ENCODE measurements at regions not wholly inside any gene's neighbourhood (a gene's known extent, or its start where the extent isn't known, plus 50 kb on each side); places are given as distances from the start of the nearest gene placed in this dataset.
"Not testable (repeated sequence)": the region's sequence is repeated elsewhere in the genome, so short reads cannot be mapped to it uniquely, and the experiment has no call there.

- no peak for DNase-seq
Measured at GRCh38 chr4:55028196-55028595, 97.2 kb downstream of the KDR start.

- no peak for DNase-seq
Measured at GRCh38 chr4:55027596-55027995, 97.8 kb downstream of the KDR start.

DNA sequence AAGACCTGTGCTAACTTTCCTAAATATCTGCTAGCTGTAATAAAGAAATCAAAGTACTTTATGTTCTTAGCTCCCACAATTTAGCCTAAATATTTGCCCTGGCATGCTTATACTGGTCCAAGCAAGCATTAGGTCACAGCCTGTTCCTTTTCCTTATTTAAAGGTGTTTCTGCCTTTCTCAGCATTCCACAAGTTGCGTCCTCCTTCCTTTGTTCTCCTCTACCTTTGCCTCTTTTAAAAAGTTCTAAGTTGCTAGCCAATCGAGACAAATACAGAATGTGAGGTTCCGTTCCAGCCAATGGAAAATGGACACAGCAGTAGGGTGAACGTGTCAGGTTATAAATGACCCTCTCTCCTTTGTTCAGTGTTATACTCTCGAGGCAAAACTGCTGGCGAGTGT, 99.9 kb downstream of the KDR start:
- not testable (repeated sequence) for DNase-seq

DNA sequence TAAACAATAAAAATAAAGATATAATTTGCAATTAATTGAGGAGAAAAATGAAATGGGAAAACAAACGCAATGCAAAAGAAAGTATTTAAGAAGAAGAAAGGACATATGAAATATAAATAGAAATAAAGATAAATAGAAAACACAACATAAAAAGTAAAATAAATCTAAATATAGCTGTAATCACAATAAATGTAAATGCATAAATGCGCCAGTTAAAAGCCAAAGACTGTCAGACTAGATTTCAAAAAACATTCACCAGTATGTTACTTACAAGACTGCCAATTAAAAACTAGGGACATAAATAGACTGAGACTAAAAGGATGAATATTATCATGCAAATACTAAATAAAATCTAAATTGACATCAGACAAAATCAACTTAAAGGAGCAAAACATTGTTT, 102.4 kb downstream of the KDR start:
- no peak for DNase-seq

DNA sequence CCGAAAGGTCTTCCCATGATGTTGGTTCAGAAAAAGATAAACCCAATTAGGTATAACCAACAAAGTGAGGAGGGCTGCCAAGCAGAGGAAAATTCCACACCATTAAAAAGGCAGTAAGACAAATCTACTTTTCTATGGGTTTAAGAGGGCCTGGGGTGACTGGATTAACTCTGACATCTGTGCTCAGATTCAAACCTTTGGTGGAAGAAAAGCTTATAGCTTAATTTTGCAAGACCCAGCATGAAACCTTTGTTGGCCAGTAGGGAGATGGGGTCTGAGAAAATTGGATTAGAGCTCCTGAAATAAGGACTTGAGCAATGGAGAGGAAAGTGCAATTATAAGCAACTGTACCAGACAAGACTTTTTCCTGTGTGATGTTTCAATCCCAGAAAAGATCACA, 104.2 kb downstream of the KDR start:
- no peak for DNase-seq

GRCh38 chr4:55020131-55020530, 105.3 kb downstream of the KDR start:
- DNase-seq, result no peak

- no peak for DNase-seq
Measured at GRCh38 chr4:55018978-55019377, 106.4 kb downstream of the KDR start.

- DNase-seq, result no peak
Measured at GRCh38 chr4:55018521-55018920, 106.9 kb downstream of the KDR start.

- no peak for DNase-seq
Measured at GRCh38 chr4:55017406-55017805, 108.0 kb downstream of the KDR start.

DNA sequence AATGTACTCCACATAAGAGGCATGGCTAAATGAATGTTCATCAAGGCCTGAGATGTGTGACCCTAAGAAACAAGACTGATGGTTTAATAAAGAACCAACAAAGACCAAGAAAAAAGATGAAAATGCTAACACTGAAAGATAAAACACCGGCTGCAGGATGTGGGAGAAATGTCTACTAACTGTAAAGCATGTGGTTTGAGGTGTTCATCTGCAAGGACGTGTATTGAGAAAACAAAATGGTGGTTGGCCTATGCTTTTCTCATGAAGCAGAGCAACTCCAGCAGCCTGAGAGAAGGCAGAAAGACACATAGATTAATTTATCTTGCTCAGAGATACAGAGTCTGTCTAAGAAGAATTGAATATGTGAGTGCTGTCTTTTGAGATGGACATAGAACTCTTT, 109.3 kb downstream of the KDR start:
- DNase-seq, result no peak

- no peak for DNase-seq
Measured at GRCh38 chr4:55014876-55015275, 110.5 kb downstream of the KDR start.

- DNase-seq, result no peak
Measured at GRCh38 chr4:55013431-55013955, 111.9 kb downstream of the KDR start.

GRCh38 chr4:55012363-55013230, 112.8 kb downstream of the KDR start:
- DNase-seq, result no peak

DNA sequence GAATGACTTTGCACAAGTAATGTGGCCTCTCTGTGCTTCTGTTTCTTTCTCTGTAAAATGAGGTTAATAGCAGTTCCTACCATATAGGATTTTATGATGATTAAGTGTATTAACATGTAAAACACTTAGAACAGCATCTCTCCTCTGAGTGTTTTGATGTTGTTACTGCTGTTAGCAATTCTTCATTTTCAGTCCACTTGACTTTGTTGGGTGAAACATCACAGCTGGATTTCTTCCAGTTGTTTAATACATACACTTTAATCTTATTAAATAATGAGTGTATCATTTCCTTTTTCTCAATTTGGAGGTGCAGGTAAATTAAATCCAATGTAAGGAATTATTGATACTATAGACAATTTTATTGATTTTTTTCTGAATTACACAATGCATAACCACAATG, 113.6 kb downstream of the KDR start:
- DNase-seq, result no peak

DNA sequence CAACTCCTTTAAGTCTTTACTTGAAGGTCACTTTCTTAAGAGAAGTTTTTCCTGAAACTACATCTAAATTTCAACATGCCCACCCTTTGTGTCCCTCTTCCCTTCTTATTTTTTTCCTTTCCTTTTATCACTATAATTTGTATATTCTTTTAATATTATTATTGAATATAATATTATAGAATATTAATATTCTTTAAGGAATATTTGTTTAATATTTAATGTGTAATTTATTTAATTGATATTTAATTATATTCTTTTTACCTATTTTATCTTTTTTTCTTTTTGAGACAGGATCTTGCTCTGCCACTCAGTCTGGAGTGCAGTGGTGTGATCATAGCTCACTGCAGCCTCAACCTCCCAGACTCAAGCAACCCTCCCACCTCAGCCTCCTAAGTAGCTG, 114.8 kb downstream of the KDR start:
- no peak for DNase-seq

GRCh38 chr4:55008166-55009056, 117.0 kb downstream of the KDR start:
- DNase-seq, result no peak

- DNase-seq, result no peak
Measured at GRCh38 chr4:55005910-55006309, 119.5 kb downstream of the KDR start.

- DNase-seq, result no peak
Measured at GRCh38 chr4:55004831-55005230, 120.6 kb downstream of the KDR start.

DNA sequence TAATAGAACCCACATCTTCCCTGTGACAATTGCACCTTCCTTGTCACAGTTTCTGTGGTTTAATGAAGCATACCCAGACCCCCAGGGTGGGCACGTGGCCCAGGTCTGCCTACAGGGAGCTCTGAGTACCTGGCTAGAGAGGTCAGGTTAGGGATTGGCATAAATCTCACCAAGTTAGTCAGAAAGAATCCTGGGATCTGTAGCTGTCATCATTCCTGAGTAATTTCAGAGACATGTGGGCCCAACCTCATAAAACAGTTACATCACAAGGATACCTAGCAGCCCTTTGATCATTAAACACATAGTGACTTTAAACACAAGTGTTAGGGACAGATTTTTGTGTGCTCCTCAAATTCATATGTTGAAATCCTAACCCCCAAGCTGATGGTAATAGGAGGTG, 123.0 kb downstream of the KDR start:
- no peak for DNase-seq

DNA sequence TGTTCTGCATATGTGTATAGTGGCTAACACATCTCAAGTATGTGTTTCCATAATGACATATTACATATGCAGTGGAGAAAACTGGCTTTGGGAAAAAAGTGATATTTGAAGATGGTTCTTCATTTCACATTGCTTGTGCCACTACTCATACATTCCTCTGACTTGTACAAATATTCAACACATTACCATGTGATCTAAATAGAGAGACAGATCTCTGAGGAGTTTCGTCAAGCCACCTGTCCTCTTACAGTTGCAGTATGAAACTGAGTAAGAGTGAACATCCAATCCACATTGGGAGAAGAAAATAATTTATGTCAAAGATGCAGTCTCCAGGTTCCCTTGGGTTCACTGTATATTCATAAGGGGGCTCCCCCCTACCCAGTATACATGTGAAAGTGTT, 123.9 kb downstream of the KDR start:
- no peak for DNase-seq

DNA sequence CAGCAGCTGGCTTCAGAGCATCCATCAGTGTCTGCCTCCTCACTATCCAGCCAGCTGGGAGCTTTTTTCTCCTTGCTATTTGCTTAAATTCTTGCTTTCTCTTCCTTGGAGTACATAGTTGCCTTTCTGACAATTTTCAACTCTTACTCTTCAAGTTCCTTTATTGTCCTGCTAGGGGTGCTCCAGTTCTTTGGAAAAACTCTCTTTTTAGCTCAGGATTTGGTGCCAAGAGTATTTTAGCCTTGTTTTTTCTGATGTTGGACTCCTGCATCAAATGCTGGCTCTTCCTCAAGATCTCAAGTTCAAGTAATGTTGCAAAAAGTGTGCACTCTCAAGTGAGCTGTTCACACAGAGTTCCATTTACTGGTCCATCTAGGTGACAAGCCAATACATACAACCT, 126.4 kb downstream of the KDR start:
- DNase-seq, result no peak

DNA sequence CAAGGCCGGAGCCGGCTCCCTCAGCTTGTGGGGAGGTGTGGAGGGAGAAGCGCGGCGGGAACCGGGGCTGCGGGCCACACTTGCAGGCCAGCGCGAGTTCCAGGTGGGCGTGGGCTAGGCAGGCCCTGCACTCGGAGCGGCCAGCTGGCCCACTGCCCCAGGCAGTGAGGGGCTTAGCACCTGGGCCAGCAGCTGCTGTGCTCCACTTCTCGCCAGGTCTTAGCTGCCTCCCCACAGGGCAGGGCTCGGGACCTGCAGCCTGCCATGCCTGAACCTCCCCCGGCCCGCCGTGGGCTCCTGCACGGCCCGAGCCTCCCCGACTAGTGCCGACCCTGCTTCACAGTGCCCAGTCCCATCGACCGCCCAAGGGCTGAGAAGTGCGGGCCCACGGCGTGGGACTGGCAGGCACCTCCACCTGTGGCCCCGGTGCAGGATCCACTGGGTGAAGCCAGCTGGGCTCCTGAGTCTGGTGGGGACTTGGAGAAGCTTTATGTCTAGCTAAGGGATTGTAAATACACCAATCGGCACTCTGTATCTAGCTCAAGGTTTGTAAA, 131.8 kb downstream of the KDR start:
- not testable (repeated sequence) for DNase-seq

GRCh38 chr4:54992266-54992665, 133.1 kb downstream of the KDR start:
- DNase-seq, result no peak

DNA sequence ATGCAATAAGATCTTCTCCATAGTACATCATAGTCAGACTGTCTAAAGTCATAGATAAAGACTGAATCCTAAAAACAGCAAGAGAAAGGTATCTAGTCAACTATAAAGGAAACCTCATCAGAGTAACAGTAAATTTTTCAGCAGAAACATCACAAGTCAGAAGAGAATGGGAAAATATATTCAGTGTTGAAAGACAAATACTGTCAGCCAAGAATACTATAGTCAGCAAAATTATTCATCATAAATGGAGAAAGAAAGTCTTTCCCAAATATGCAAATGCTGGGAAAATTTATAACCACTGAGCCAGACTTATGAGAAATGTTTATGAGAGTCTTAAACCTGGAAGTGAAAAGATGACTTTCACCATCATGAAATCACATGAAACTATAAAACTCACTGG, 136.7 kb downstream of the KDR start:
- no peak for DNase-seq
